HL-60 (cell line): ENCODE measurements at regions not wholly inside any gene's neighbourhood (a gene's known extent, or its start where the extent isn't known, plus 50 kb on each side); places are given as distances from the start of the nearest gene placed in this dataset.

Experiments used
- POLR2AphosphoS5 ChIP-seq: IDR thresholded peaks from 2 replicates; pipeline ENCODE4 v1.6.1; 2012; ENCODE audit warnings: low read depth
- TF ChIP-seq, protein P1 (sequence below): IDR thresholded peaks from one replicate; pipeline ENCODE4 v1.5.1; 2011; ENCODE audit warnings: low read length, control low read depth, inconsistent platforms; ENCODE audit not compliant: insufficient read depth

DNA sequence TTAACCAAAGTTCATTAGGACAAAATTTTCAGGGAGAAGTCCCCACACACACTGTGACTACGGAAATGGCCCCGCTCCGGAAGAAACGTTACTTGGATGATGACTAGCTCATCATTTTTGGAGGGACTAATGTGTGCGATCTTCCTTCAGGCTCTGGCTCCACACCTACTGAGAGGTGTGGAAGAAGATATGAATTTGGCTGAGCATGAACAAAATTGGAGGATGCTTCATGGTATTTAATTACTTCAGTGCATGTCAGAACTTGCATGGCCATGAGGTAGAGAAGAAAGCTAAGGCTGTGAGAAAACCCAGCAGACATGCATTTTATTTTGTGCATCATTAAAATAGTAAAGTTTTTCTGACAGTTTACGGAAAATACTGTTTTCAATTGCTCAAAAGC, 202.1 kb upstream of the TLE4 start:
- TF ChIP-seq, protein P1, sequence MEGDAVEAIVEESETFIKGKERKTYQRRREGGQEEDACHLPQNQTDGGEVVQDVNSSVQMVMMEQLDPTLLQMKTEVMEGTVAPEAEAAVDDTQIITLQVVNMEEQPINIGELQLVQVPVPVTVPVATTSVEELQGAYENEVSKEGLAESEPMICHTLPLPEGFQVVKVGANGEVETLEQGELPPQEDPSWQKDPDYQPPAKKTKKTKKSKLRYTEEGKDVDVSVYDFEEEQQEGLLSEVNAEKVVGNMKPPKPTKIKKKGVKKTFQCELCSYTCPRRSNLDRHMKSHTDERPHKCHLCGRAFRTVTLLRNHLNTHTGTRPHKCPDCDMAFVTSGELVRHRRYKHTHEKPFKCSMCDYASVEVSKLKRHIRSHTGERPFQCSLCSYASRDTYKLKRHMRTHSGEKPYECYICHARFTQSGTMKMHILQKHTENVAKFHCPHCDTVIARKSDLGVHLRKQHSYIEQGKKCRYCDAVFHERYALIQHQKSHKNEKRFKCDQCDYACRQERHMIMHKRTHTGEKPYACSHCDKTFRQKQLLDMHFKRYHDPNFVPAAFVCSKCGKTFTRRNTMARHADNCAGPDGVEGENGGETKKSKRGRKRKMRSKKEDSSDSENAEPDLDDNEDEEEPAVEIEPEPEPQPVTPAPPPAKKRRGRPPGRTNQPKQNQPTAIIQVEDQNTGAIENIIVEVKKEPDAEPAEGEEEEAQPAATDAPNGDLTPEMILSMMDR: no peak
- TF ChIP-seq POLR2AphosphoS5: no peak
